A549 (cell line): ENCODE measurements at regions not wholly inside any gene's neighbourhood (a gene's known extent, or its start where the extent isn't known, plus 50 kb on each side); places are given as distances from the start of the nearest gene placed in this dataset.

Source experiments
- ATAC-seq, 2 experiments: fragments of 200-7000 bp in 1 of 2; fragments of >200 bp in 1 of 2; cut with Nextera tagmentation in 1 of 2; cut with Tn5 transposase in 1 of 2; 3 replicates each; pipeline versions ENCODE4 v1.8.0 to v1.9.1; 2018 to 2020; ENCODE audit warnings: mild to moderate bottlenecking in 1 of 2, moderate library complexity in 1 of 2
- CTCF ChIA-PET: fragments of 300-600 bp; sonication (Branson Sonifier 250); formaldehyde crosslinking; extraction: SDS; loops from one replicate; lab custom pipeline; 2021; ENCODE audit warnings: antibody characterized with exemption, inconsistent platforms; lab: Yijun Ruan, JAX
- POLR2A ChIA-PET: fragments of 350-600 bp; formaldehyde crosslinking; extraction: SDS; loops from one replicate; lab custom pipeline; 2021; ENCODE audit warnings: antibody characterized with exemption, inconsistent platforms; lab: Yijun Ruan, JAX
- DNase-seq, 2 experiments: peaks; one replicate each; pipeline versions ENCODE4 v3.0.0 to v3.0.0-alpha.2; 2011 to 2016; ENCODE audit warnings: low read depth in 1 of 2, low spot score in 1 of 2
- FAIRE-seq: peaks from 2 replicates; lab custom pipeline; 2011; peaks lifted over from hg19 to GRCh38; lab: Jason Lieb, UNC
- H3K27ac ChIP-seq, 2 experiments: fragments of >200 bp; sonication (Bioruptor Twin); formaldehyde crosslinking; 3 replicates each; pipeline ENCODE4 v1.5.1; 2016 to 2017
- H3K4me1 ChIP-seq: fragments of >200 bp; sonication (Bioruptor Twin); formaldehyde crosslinking; 3 replicates; pipeline ENCODE4 v1.6.1; 2016
- H3K4me2 ChIP-seq: fragments of >200 bp; sonication (Bioruptor Twin); formaldehyde crosslinking; 3 replicates; pipeline ENCODE4 v1.6.1; 2016
- H3K4me3 ChIP-seq: fragments of >200 bp; sonication (Bioruptor Twin); formaldehyde crosslinking; 3 replicates; pipeline ENCODE4 v1.5.1; 2016
- H3K9me3 ChIP-seq: fragments of >200 bp; sonication (Bioruptor Twin); formaldehyde crosslinking; 3 replicates; pipeline ENCODE4 v1.6.1; 2016
- ATOH8 ChIP-seq: fragments of 250-450 bp; sonication (Bioruptor Pico); IDR thresholded peaks from 2 replicates; pipeline ENCODE4 v1.5.0; 2020; ENCODE audit warnings: low read depth, mild to moderate bottlenecking, moderate library complexity
- CBX8 ChIP-seq: fragments of 200-600 bp; sonication (generic); IDR thresholded peaks from 2 replicates; pipeline ENCODE4 v1.6.1; 2016
- CEBPB ChIP-seq, 2 experiments: fragments of >200 bp in 1 of 2; sonication (Bioruptor Twin) in 1 of 2; formaldehyde crosslinking in 1 of 2; IDR thresholded peaks; 2 replicates each; pipeline ENCODE4 v1.6.1; 2012 to 2016
- CHD2 ChIP-seq: fragments of 150-350 bp; IDR thresholded peaks from 2 replicates; pipeline ENCODE4 v1.6.1; 2014; ENCODE audit warnings: low read length; ENCODE audit not compliant: partially characterized antibody
- CHD4 ChIP-seq: fragments of 200-600 bp; sonication (generic); IDR thresholded peaks from 2 replicates; pipeline ENCODE4 v1.6.1; 2016; ENCODE audit warnings: antibody characterized with exemption, mild to moderate bottlenecking, borderline replicate concordance
- CTCF ChIP-seq: fragments of >200 bp; sonication (Bioruptor Twin); formaldehyde crosslinking; IDR thresholded peaks from 3 replicates; pipeline ENCODE4 v1.5.1; 2016
- EHMT2 ChIP-seq: fragments of 200-600 bp; sonication (generic); IDR thresholded peaks from 2 replicates; pipeline ENCODE4 v1.6.1; 2016; ENCODE audit warnings: antibody characterized with exemption, low read depth, mild to moderate bottlenecking, moderate library complexity
- ELK1 ChIP-seq: fragments of 150-350 bp; IDR thresholded peaks from 2 replicates; pipeline ENCODE4 v1.6.1; 2014; ENCODE audit warnings: low read depth, mild to moderate bottlenecking, low read length
- EP300 ChIP-seq, 2 experiments: fragments of >200 bp; sonication (Bioruptor Twin); formaldehyde crosslinking; IDR thresholded peaks; 2 replicates in 1 of 2; 3 replicates in 1 of 2; pipeline ENCODE4 v1.6.1; 2016 to 2017
- FOXS1 ChIP-seq: fragments of 250-450 bp; sonication (Bioruptor Pico); IDR thresholded peaks from 2 replicates; pipeline ENCODE4 v1.5.0; 2020; ENCODE audit warnings: mild to moderate bottlenecking, moderate library complexity
- HDAC2 ChIP-seq: fragments of 200-600 bp; sonication (generic); IDR thresholded peaks from 2 replicates; pipeline ENCODE4 v1.6.1; 2016
- HES2 ChIP-seq: fragments of >200 bp; sonication (Bioruptor Twin); formaldehyde crosslinking; IDR thresholded peaks from 2 replicates; pipeline ENCODE4 v1.6.1; 2016
- MAX ChIP-seq: IDR thresholded peaks from 2 replicates; pipeline ENCODE4 v1.6.1; 2012
- MAZ ChIP-seq: fragments of 150-350 bp; IDR thresholded peaks from 2 replicates; pipeline ENCODE4 v1.6.1; 2014; ENCODE audit warnings: antibody characterized with exemption, low read depth, low read length, borderline replicate concordance
- MYC ChIP-seq: IDR thresholded peaks from 2 replicates; pipeline ENCODE4 v1.6.1; 2012; ENCODE audit warnings: mild to moderate bottlenecking, inconsistent platforms, low read length, improper control_type of control experiment, borderline replicate concordance
- NR3C1 ChIP-seq: fragments of >200 bp; sonication (Bioruptor Twin); formaldehyde crosslinking; IDR thresholded peaks from 3 replicates; pipeline ENCODE4 v1.6.1; 2017
- RAD21 ChIP-seq, 2 experiments: fragments of >200 bp in 1 of 2; sonication (Bioruptor Twin) in 1 of 2; formaldehyde crosslinking in 1 of 2; IDR thresholded peaks in 1 of 2; conservative IDR thresholded peaks in 1 of 2; 2 replicates in 1 of 2; 3 replicates in 1 of 2; pipeline ENCODE4 v1.6.1; 2012 to 2018; ENCODE audit warnings: inconsistent platforms in 1 of 2
- RCOR1 ChIP-seq: fragments of 150-350 bp; IDR thresholded peaks from 2 replicates; pipeline ENCODE4 v1.6.1; 2014; ENCODE audit warnings: antibody characterized with exemption, low read length, low read depth
- RFX5 ChIP-seq: fragments of 450-650 bp; IDR thresholded peaks from 2 replicates; pipeline ENCODE4 v1.7.1; 2014; ENCODE audit warnings: antibody characterized with exemption, mild to moderate bottlenecking, moderate library complexity
- SMC3 ChIP-seq: fragments of >200 bp; sonication (Bioruptor Twin); formaldehyde crosslinking; IDR thresholded peaks from 3 replicates; pipeline ENCODE4 v1.6.1; 2018; ENCODE audit warnings: inconsistent platforms
- TFCP2L1 ChIP-seq: fragments of 250-450 bp; sonication (Bioruptor Pico); IDR thresholded peaks from 2 replicates; pipeline ENCODE4 v1.5.0; 2021; ENCODE audit warnings: mild to moderate bottlenecking
- USF2 ChIP-seq: fragments of 450-650 bp; IDR thresholded peaks from 2 replicates; pipeline ENCODE4 v1.6.1; 2014; ENCODE audit warnings: antibody characterized with exemption
- ZC3H11A ChIP-seq: fragments of 450-650 bp; IDR thresholded peaks from 2 replicates; pipeline ENCODE4 v1.6.1; 2014; ENCODE audit warnings: antibody characterized with exemption, mild to moderate bottlenecking
- ZFP36 ChIP-seq: fragments of 450-650 bp; IDR thresholded peaks from 2 replicates; pipeline ENCODE4 v1.6.1; 2014; ENCODE audit warnings: borderline replicate concordance; ENCODE audit not compliant: partially characterized antibody
- ZNF302 ChIP-seq: fragments of 250-450 bp; sonication (Bioruptor Pico); IDR thresholded peaks from 2 replicates; pipeline ENCODE4 v1.9.0; 2021; ENCODE audit warnings: inconsistent platforms, mild to moderate bottlenecking, moderate library complexity
- ZSCAN20 ChIP-seq: fragments of 250-450 bp; sonication (Bioruptor Pico); IDR thresholded peaks from 2 replicates; pipeline ENCODE4 v1.8.0; 2022; ENCODE audit warnings: mild to moderate bottlenecking, moderate library complexity
- WGBS: methylation state at CpG from one replicate; pipeline ENCODE4 v1.1.6; 2017; ENCODE audit errors: missing lambda C conversion rate; 5-methylcytosine and 5-hydroxymethylcytosine counted together

- TF ChIP-seq ATOH8 (CRISPR knock-in tag) = no peak
Observed at GRCh38 chr2:221343524-221343923, 228.6 kb downstream of the EPHA4 start (continued).

GRCh38 chr2:221345516-221345915, 226.6 kb downstream of the EPHA4 start:
- FAIRE-seq = no peak
- CTCF ChIA-PET = no interaction called here

GRCh38 chr2:221346411-221346810, 225.7 kb downstream of the EPHA4 start:
- TF ChIP-seq CHD2 (no peak), CEBPB (IDR thresholded peaks at IDR 0.05) (no peak), MAZ (no peak), NR3C1 (no peak), ZSCAN20 (no peak), HDAC2 (no peak), SMC3 (no peak), ZNF302 (CRISPR knock-in tag) (no peak), EP300 (IDR thresholded peaks at IDR 0.05) (no peak), CTCF (no peak), ZC3H11A (no peak), MAX (no peak), EHMT2 (no peak), RFX5 (no peak), ZFP36 (no peak), CBX8 (no peak), MYC (no peak), USF2 (no peak), TFCP2L1 (no peak)
- ATAC-seq = no peak
- 0% methylated on average over 3 of the region's 3 CpGs for WGBS
- Histone ChIP-seq H3K27ac (no peak overlapping the region), H3K4me2 (no peak overlapping the region), H3K4me1 (no peaks in the 10 kb centered on the region), H3K9me3 (no peaks in the 10 kb centered on the region), H3K4me3 (no peak overlapping the region)
- DNase-seq = no peak
- no peak for FAIRE-seq
- POLR2A ChIA-PET = no interaction called here
- CTCF ChIA-PET = no interaction called here

More at GRCh38 chr2:221345516-221345915, 226.6 kb downstream of the EPHA4 start:
- no peak overlapping the region for H3K4me2 ChIP-seq
- no peak overlapping the region for H3K4me3 ChIP-seq
- H3K9me3 ChIP-seq = no peaks in the 10 kb centered on the region
- no peak for ATAC-seq
- H3K4me1 ChIP-seq = no peaks in the 10 kb centered on the region
- no peak for TF ChIP-seq HDAC2
- no peak for TF ChIP-seq ZNF302 (CRISPR knock-in tag)
- no peak for TF ChIP-seq RCOR1
- TF ChIP-seq FOXS1 (CRISPR knock-in tag) = no peak
- TF ChIP-seq HES2 = no peak
- TF ChIP-seq CHD4 = no peak
- TF ChIP-seq RAD21 (conservative IDR thresholded peaks at IDR 0.05 in 1 of 2, IDR thresholded peaks at IDR 0.05 in 1 of 2) = no peak
- TF ChIP-seq ZFP36 = no peak
- TF ChIP-seq ELK1 = no peak
- no peak for DNase-seq
- H3K27ac ChIP-seq = no peak overlapping the region
- POLR2A ChIA-PET = no interaction called here
